HG02588 (cell line): ENCODE measurements at regions not wholly inside any gene's neighbourhood (a gene's known extent, or its start where the extent isn't known, plus 50 kb on each side); places are given as distances from the start of the nearest gene placed in this dataset.
"Not testable (repeated sequence)": the region's sequence is repeated elsewhere in the genome, so short reads cannot be mapped to it uniquely, and the experiment has no call there.

Experiments used
- ATAC-seq: cut with Tn5 transposase; IDR thresholded peaks from one replicate; pipeline ENCODE4 v1.9.1; 2021; ENCODE audit warnings: mild to moderate bottlenecking, moderate library complexity; ENCODE audit not compliant: unreplicated experiment

- ATAC-seq, result no peak
Observed at GRCh38 chr7:19378345-19378714, 233.1 kb upstream of the FERD3L start.

DNA sequence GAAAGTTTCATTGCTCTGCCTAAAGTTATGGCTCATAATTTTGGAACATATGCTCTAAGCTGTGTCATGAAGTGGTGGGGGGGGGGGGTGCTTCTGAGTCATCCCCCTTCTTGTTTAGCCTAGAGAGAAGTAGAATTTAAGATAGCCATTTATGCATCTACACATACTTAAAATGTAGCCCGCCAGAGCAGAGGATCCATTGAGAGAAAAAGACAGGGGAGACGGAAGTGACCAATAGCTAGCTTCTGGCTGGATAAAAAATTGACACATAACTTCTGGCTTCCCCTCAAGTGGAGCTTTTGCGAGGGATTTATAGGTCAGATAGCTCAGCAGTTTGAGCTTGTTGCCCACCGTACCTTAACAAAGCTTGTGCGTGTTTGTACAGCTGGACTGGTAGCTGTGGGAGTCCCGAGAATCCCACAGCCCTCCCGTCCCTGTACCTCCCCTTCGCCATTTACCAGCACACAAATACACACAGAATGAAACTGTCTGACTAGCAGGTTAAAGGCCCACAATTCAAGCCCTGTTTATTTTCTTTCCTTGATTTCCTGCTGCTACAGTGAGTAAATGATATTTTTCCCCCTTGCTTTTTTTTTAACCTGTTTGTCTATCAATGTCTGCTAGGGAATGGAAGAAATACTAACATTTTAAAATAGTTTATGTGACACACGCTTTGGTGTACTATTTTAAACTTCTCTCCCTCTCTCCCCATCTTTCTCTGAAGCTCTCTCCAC lies 232.6 kb upstream of the FERD3L start:
- no peak for ATAC-seq

GRCh38 chr7:19376538-19376937 lies 231.3 kb upstream of the FERD3L start:
- ATAC-seq, result no peak

GRCh38 chr7:19375976-19376375 lies 230.8 kb upstream of the FERD3L start:
- no peak for ATAC-seq

DNA sequence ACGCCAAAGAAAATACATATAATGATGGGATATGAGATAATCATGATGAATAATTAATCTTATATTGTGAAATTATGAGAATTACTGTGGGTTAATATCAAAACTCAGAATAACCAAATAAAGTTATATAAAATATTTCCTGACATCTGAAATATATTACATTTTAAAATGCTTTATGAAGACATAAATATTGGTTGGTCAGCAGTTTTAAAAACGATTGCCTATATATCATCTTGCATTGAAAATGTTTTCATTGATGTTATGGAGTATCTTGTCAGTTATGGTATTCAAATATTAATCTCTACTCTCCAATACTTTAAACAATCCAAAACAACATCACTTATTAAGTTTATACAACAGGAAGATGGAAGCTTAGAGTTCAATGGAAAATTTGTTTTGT lies 228.1 kb upstream of the FERD3L start:
- ATAC-seq, result no peak

DNA sequence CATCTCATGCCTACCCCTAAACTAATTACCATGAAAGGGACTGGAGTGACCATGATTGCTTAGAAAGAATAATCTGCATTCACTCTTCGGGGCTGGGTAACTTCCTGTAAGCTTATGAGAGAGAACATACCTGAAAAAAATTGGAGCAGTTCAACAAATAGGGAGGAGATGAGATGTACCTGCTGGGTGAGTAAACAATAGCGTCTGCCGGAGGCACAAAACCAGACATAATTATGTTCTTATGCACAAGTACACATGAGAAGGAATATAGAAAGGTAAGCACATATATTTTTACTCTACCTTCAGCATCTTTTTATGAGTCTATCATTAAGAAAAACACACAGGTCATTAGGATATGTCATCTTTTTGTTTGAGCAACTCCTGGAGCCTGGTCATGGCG lies 224.6 kb upstream of the FERD3L start:
- no peak for ATAC-seq

- no peak for ATAC-seq
Observed at GRCh38 chr7:19369182-19369581, 224.0 kb upstream of the FERD3L start.

DNA sequence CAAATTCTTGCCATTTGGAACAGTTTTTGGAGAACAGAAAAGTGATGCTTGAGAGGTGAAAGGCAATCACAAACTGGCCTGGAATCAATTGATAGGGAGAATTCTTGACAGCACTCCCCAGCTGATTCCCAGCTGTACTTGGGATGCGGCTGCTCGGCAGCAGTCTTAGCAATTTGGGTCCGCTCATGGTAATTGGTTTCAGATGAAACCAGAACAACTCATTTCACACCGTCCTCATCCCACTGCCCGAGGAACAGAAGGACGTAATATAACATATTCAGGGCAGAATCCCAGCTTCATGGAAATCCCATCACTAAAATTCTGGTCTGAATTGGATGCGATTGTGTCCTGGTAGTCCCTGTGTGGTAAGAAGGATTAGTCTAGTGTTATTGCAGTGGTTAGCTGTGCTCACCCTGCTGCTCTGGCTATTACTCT lies 223.3 kb upstream of the FERD3L start:
- ATAC-seq, result no peak

DNA sequence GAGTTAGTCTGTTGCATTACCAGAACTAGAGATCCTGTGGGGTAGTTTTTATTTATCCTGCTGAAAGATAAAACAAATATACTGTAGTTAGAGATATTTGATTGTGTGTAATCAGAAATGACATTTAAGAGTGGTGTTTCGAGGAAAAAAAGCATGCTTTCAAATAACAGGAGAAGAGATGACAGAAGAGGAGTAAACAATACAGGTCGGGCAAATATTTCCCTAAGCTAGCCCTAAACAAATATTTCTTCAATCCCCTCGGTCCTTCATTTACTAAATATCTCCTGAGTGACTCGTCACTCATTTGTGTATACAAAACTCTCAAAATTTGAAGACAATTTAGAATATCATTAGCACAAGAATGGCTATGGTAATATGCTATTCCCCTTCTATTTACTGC lies 219.7 kb upstream of the FERD3L start:
- ATAC-seq, result no peak

- ATAC-seq, result no peak
Observed at GRCh38 chr7:19362099-19362498, 216.9 kb upstream of the FERD3L start.

DNA sequence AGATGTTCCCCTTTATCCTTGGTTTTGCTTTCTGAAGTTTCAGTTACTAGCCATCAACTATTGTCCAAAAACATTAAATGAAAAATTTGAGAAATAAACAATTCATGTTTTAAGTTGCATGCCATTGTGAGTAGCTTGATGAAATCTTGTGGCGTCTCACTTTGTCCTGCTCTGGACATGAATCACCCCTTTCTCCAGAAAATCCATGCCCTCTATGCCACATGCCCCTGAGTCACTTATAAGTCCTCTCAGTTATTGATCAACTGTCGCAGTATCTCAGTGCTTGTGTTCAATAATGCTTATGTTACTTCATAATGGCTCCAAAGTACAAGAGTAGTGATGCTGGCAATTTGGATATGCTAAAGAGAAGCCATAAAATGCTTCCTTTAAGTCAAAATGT lies 208.0 kb upstream of the FERD3L start:
- no peak for ATAC-seq

DNA sequence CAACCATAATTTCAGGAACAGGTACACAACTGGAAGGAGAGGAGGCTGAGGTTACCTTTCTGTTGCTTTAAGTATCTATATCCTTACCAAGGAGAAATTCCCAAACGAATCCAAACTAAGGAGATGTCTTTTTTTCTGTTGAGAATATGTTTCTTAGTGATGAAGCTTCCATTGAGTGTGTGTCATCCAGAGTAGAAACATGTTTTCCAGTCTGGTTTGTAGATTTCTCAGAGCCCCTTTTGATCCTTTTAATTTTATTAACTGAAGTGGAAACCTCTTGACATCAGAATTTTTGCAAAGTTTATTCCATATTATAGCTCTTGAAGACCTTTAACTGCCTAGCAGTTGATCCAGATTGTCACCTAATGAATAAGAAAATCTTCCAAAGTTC lies 207.1 kb upstream of the FERD3L start:
- no peak for ATAC-seq

DNA sequence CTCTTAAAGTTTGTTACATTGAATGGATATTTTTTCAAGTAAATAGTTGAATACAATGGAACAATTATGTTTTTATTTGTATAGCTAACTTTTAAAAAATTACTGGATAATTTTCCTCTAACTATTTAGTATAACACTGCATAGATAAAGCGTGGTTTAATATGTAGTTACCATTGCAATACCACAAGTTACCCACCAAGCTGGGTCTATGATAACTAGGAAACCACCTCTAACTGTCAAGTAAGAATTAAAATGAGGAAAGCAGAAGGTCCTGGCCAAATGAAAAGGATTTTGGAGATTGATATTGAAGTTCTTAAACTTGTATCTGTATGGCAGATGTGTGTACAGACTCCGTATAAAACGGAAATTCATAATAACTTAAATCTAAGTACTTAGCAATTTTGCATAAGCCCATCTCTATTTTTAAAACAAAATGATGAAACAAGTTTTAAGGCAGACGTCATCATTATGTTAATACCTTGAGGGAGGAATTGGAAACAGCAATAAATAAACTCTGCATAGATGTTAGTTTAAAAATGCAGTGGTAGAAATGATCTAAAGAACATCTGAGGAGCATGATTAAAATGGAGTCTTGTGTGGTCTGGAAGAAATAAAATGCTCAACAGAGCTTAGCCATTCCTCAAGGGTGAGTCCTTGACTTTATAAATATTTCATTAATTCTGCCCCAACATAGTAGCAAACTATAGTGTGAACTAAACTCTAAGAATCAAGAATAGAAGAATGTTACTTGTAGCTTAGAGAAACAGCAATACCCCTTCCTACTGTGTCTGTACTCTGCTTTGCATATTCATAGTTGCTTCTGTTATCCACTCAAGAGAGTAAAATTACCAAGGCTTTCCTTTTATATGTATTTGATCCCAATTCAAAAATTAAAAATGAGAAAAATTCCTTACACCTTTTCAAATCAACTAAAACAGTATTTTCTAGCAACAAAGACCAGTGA lies 206.4 kb upstream of the FERD3L start:
- ATAC-seq, result no peak

DNA sequence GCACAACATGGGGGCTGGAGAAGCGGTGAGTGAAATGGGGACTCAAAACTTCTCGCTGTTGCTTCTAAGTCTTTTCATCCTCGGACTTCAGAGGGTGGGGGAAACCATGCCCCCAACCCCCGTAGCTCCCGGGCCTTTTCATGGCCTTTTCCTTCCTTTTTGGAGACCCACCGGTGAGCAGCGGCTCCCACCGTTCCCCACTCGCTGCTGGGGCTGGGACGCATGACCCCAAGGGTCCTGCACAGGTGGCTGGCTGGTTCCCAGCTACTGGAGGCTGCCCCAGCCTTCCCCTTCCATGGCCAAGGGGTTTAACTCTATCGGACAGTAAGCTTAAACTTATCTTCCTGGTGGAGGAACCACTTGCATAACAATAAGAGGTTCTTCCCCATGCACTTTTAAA lies 194.3 kb upstream of the FERD3L start:
- ATAC-seq, result no peak

DNA sequence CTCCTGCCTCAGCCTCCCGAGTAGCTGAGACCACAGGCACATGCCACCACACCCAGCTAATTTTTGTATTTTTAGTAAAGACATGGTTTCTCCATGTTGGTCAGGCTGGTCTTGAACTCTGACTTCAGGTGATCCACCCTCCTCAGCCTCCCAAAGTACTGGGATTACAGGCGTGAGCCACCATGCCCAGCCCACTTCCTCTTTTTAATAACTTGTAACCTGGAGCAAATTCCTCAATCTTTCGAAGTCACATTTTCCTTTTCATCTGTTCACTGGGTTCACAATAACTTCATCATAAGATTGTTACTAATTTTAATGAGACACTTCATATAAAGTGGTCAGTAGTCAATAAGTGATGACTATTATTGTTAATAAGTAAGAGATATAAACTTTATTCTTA lies 193.3 kb upstream of the FERD3L start:
- ATAC-seq, result not testable (repeated sequence)

DNA sequence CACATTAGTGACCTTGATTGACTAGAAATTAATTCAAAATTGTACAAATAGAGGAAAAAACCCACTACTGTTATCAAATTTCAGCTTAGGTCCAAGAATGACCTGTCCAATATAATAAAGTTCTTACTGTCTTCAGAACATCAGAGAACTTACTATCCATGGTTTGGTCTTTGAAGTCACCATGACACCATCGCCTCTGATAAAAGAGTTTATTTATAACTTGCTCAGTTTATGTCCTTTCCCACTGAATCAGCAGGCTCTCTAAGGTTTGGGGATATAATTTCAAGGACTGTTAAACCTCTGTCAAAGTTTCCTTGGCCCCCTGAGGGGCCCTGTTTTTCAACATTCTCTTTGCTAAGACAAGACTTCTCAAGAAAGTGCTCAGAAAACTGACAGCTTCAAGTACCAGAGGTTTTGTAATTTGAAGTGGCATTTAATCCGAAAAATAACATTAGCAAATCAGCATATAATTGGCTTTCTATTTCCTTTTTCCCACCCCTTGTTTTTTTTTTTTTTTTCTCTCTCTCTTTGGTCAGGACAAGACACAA lies 191.7 kb upstream of the FERD3L start:
- no peak for ATAC-seq

DNA sequence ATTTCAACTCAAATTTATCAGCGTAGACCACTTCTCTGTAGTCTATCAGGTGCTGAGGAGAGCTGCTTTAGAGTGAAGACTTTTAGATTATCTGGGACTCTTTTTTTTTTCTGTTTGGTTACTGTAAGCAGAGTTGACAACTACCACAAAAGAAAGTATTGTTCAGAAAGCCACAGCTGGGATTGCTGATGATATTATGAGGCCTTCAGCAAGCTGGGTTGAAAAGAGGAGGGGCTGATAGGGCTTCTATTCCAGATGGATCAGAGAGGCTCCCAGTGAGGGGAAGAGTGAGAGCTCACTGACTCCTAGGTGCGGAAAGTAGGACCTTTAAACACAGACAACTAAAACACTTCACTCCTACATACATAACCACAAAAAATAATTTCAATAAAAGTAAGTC lies 188.5 kb upstream of the FERD3L start:
- no peak for ATAC-seq

DNA sequence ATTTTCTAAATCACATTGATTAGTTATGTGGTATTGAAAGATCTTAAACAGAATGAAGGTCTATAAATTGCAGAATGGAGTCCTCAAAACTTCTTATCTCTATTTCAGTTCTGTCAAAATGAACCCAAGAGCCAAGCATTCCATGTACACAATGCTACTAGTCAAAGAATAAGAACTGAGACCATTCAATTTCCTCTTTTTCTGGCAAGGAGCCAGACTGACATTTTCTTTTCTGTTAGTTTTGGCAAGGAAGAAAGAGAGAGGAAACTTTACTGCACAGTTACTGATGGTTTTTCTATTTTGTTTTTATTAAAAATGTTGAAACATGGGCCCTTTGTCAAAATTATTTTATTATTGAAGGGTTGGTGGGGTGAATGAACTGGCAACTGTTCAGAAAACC lies 181.8 kb upstream of the FERD3L start:
- no peak for ATAC-seq

DNA sequence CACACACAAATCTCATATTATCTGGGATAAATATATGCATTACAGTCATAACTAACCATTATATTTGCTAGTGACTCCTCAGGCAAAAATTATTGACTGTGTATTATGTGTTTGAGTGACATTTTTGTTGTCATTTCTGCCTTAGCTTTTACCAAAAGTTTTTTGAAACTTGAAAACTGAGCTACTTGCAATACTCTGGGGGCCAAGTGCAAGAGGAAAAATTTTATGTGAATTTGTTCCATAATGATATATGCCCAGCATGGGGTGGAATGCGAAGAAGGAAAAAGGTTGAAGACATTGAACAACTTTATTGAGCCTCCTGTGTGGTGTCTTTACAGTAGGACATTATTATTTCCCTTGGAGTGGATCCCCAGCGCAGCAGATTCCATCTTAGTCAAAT lies 176.8 kb upstream of the FERD3L start:
- ATAC-seq, result no peak

DNA sequence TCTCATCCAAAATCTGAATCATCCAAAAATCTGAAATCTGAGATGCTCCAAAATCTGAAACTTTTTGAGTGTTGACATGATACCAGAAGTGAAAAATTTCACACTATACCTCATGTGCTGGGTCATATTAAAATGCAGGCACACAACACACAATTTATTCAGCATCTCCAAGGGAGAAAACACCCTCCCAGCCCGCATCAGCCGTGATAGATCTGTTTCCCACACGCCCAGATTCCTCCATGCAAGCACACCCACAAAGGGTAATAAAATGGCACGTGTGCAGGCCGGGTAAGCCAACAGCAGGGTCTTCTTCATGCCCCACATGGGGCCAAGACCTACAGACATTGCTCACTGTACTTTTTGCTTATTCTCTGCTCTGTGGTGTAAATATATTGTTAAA lies 173.1 kb upstream of the FERD3L start:
- ATAC-seq, result no peak

DNA sequence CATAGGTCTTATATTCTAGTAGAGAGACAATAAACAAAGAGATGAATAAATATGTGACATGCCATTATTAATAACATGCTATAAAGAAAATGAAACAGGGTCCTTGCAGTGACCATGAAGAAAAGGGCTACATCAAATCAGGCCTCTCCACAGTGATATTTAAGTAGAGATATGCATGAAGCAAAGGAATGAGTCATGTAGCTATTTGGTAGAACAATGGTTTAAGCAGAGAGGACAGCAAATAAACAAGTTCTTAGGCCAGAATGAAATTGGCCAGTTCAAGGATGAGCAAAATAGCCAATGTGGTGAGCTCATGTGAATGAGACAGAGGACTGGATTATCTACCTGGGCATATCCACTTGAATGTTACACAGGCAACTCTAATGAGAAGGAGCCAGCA lies 172.2 kb upstream of the FERD3L start:
- ATAC-seq, result no peak

GRCh38 chr7:19312416-19312815 lies 167.2 kb upstream of the FERD3L start:
- no peak for ATAC-seq
